Neural crest cell (in vitro differentiated cells): ENCODE measurements at regions not wholly inside any gene's neighbourhood (a gene's known extent, or its start where the extent isn't known, plus 50 kb on each side); places are given as distances from the start of the nearest gene placed in this dataset.

Source experiments
- DNase-seq: peaks from one replicate; pipeline ENCODE4 v3.0.0; 2021; ENCODE audit warnings: low read depth, mixed read lengths, low spot score
- H3K27ac Mint-ChIP-seq: one replicate; pipeline ENCODE4 v1.8.0; 2021; ENCODE audit warnings: mild to moderate bottlenecking, mixed read lengths; ENCODE audit not compliant: unreplicated experiment
- H3K27me3 Mint-ChIP-seq: 2 replicates; pipeline ENCODE4 v1.8.0; 2021; ENCODE audit warnings: low read depth, mild to moderate bottlenecking, mixed read lengths
- H3K36me3 Mint-ChIP-seq: 2 replicates; pipeline ENCODE4 v1.8.0; 2021; ENCODE audit warnings: low read depth, mild to moderate bottlenecking, mixed read lengths
- H3K4me1 Mint-ChIP-seq: 2 replicates; pipeline ENCODE4 v1.8.0; 2021; ENCODE audit warnings: mixed read lengths
- H3K4me3 Mint-ChIP-seq: one replicate; pipeline ENCODE4 v1.8.0; 2021; ENCODE audit warnings: mild to moderate bottlenecking, mixed read lengths
- H3K9me3 Mint-ChIP-seq: 2 replicates; pipeline ENCODE4 v1.8.0; 2021; ENCODE audit warnings: mixed read lengths
- TF ChIP-seq, protein P1 (sequence below): fragments of 200-600 bp; sonication (generic); conservative IDR thresholded peaks from 2 replicates; pipeline ENCODE4 v1.5.0; 2021; ENCODE audit warnings: antibody characterized with exemption, mild to moderate bottlenecking

GRCh38 chr1:208682664-208683013 is 438.5 kb upstream of the PLXNA2 start:
- DNase-seq: no peak
- H3K27me3 Mint-ChIP-seq: no peaks in the 10 kb centered on the region
- TF ChIP-seq, protein P1, sequence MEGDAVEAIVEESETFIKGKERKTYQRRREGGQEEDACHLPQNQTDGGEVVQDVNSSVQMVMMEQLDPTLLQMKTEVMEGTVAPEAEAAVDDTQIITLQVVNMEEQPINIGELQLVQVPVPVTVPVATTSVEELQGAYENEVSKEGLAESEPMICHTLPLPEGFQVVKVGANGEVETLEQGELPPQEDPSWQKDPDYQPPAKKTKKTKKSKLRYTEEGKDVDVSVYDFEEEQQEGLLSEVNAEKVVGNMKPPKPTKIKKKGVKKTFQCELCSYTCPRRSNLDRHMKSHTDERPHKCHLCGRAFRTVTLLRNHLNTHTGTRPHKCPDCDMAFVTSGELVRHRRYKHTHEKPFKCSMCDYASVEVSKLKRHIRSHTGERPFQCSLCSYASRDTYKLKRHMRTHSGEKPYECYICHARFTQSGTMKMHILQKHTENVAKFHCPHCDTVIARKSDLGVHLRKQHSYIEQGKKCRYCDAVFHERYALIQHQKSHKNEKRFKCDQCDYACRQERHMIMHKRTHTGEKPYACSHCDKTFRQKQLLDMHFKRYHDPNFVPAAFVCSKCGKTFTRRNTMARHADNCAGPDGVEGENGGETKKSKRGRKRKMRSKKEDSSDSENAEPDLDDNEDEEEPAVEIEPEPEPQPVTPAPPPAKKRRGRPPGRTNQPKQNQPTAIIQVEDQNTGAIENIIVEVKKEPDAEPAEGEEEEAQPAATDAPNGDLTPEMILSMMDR: no peak
- no peaks in the 10 kb centered on the region for H3K9me3 Mint-ChIP-seq
- peak overlapping the region; percentile 78 for H3K27ac Mint-ChIP-seq
- H3K4me1 Mint-ChIP-seq: no peaks in the 10 kb centered on the region
- H3K36me3 Mint-ChIP-seq: no peaks in the 10 kb centered on the region
- no peak overlapping the region for H3K4me3 Mint-ChIP-seq

GRCh38 chr1:208683141-208683540 is 439.0 kb upstream of the PLXNA2 start:
- H3K27ac Mint-ChIP-seq: no peak overlapping the region
- no peaks in the 10 kb centered on the region for H3K9me3 Mint-ChIP-seq
- DNase-seq: no peak
- no peaks in the 10 kb centered on the region for H3K27me3 Mint-ChIP-seq
- no peak overlapping the region for H3K4me3 Mint-ChIP-seq
- no peaks in the 10 kb centered on the region for H3K36me3 Mint-ChIP-seq
- TF ChIP-seq, protein P1: no peak
- H3K4me1 Mint-ChIP-seq: no peaks in the 10 kb centered on the region

GRCh38 chr1:208684192-208684591 is 440.0 kb upstream of the PLXNA2 start:
- DNase-seq: no peak
- Mint-ChIP-seq H3K27ac (no peak overlapping the region), H3K4me1 (no peaks in the 10 kb centered on the region), H3K36me3 (no peaks in the 10 kb centered on the region), H3K9me3 (no peaks in the 10 kb centered on the region), H3K4me3 (no peak overlapping the region), H3K27me3 (no peaks in the 10 kb centered on the region)
- TF ChIP-seq, protein P1: no peak

- no peaks in the 10 kb centered on the region for H3K9me3 Mint-ChIP-seq
- no peaks in the 10 kb centered on the region for H3K4me1 Mint-ChIP-seq
- TF ChIP-seq, protein P1: no peak
- H3K36me3 Mint-ChIP-seq: no peaks in the 10 kb centered on the region
- no peak for DNase-seq
- H3K4me3 Mint-ChIP-seq: no peak overlapping the region
- no peaks in the 10 kb centered on the region for H3K27me3 Mint-ChIP-seq
- H3K27ac Mint-ChIP-seq: no peak overlapping the region
Observed at GRCh38 chr1:208686592-208686991, 442.4 kb upstream of the PLXNA2 start.

DNA sequence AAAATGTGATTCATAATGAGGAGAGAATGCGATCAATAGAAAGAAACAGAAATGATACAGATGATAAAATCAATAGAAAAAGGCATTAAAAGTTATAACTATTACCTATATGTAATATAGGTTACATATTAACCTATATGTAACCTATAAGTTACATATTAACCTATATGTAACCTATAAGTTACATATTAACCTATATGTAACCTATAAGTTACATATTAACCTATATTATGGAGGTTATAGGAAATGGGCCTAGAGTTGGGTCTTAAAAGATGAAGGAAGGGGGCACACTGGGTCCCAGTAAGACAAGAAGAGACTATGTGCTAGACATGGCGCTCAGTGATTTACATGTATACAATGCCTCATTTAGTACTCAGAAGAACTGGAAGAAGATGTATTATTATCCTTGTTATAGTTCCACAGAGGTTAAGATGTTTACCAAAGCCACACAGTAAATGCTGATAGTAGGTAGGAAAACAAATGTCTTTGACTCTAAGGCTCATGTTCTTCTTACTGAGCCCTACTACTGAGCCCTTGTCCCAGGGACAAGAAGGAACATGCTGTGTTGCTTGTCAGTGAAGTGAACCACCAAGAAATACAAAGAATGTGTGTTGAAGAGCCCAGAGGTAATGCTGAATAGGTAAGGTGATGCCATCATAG is 444.6 kb upstream of the PLXNA2 start:
- H3K27ac Mint-ChIP-seq: no peak overlapping the region
- H3K4me3 Mint-ChIP-seq: no peak overlapping the region
- TF ChIP-seq, protein P1: no peak
- DNase-seq: no peak
- no peaks in the 10 kb centered on the region for H3K4me1 Mint-ChIP-seq
- H3K36me3 Mint-ChIP-seq: no peaks in the 10 kb centered on the region
- H3K9me3 Mint-ChIP-seq: peaks cover 7% of the 10 kb centered on the region
- no peaks in the 10 kb centered on the region for H3K27me3 Mint-ChIP-seq
